Uterus (tissue), 3 donors: ENCODE measurements at regions not wholly inside any gene's neighbourhood (a gene's known extent, or its start where the extent isn't known, plus 50 kb on each side); places are given as distances from the start of the nearest gene placed in this dataset.

Source experiments
- DNase-seq, 2 donors: peaks; one replicate each; pipeline ENCODE4 v3.0.0-alpha.2; 2019 to 2020
- H3K27ac ChIP-seq, 2 donors: fragments of 200-600 bp; sonication (generic); 1 replicate in 1 of 2; 2 replicates in 1 of 2; pipeline ENCODE4 v1.5.1; 2016 to 2018
- H3K27me3 ChIP-seq, 2 donors: fragments of 200-600 bp; sonication (generic); one replicate each; pipeline ENCODE4 v1.5.1; 2018 to 2019; ENCODE audit warnings: control low read depth in 1 of 2
- H3K36me3 ChIP-seq, 2 donors: fragments of 200-600 bp; sonication (generic); one replicate each; pipeline ENCODE4 v1.5.1; 2019; ENCODE audit warnings: control low read depth in 1 of 2
- H3K4me1 ChIP-seq, 2 donors: fragments of 200-600 bp; sonication (generic); one replicate each; pipeline ENCODE4 v1.5.1; 2018 to 2019; ENCODE audit warnings: control low read depth in 1 of 2
- H3K4me3 ChIP-seq, 2 donors: fragments of 200-600 bp; sonication (generic); 1 replicate in 1 of 2; 2 replicates in 1 of 2; pipeline ENCODE4 v1.5.1; 2018 to 2019; ENCODE audit warnings: mild to moderate bottlenecking in 1 of 2
- H3K9me3 ChIP-seq, 2 donors: fragments of 200-600 bp; sonication (generic); one replicate each; pipeline ENCODE4 v1.5.1; 2019; ENCODE audit warnings: control low read depth in 1 of 2
- CTCF ChIP-seq, 4 experiments: fragments of 200-600 bp in 2 of 4; fragments of 450-650 bp in 2 of 4; sonication (generic) in 2 of 4; IDR thresholded peaks; one replicate each; pipeline ENCODE4 v1.5.1; 2016 to 2019; ENCODE audit warnings: antibody characterized with exemption in 4 of 4, mild to moderate bottlenecking in 2 of 4, moderate library complexity in 1 of 4
- POLR2A ChIP-seq, 2 donors: fragments of 450-650 bp; IDR thresholded peaks; one replicate each; pipeline ENCODE4 v1.6.1; 2016; ENCODE audit warnings: antibody characterized with exemption in 2 of 2, mild to moderate bottlenecking in 1 of 2, moderate library complexity in 1 of 2
- intact Hi-C: fragments of 100-400 bp; cut with DNase I; formaldehyde crosslinking; loops from one replicate; pipeline ENCODE4 v1.15.1; 2023; ENCODE audit warnings: low total_unique reads
- donor health status: DM: yes; HTN: yes; CAD: no.

GRCh38 chr4:170242471-170242870, 152.7 kb upstream of the AADAT start:
- Histone ChIP-seq H3K4me3 (no peak overlapping the region), H3K9me3 (no peaks in the 10 kb centered on the region), H3K27ac (no peak overlapping the region), H3K27me3 (no peaks in the 10 kb centered on the region), H3K4me1 (no peaks in the 10 kb centered on the region), H3K36me3 (no peaks in the 10 kb centered on the region)
- intact Hi-C loops, result no loop called here
- TF ChIP-seq CTCF (IDR thresholded peaks at IDR 0.05) (no peak), POLR2A (IDR thresholded peaks at IDR 0.05) (no peak)
- no peak for DNase-seq

- intact Hi-C loops, result no loop called here
- TF ChIP-seq POLR2A (IDR thresholded peaks at IDR 0.05) (no peak), CTCF (IDR thresholded peaks at IDR 0.05) (no peak)
- Histone ChIP-seq H3K27ac (no peak overlapping the region), H3K4me1 (no peaks in the 10 kb centered on the region), H3K9me3 (no peaks in the 10 kb centered on the region), H3K4me3 (no peak overlapping the region), H3K36me3 (no peaks in the 10 kb centered on the region), H3K27me3 (no peaks in the 10 kb centered on the region)
- DNase-seq, result no peak
Observed at GRCh38 chr4:170234800-170235199, 145.0 kb upstream of the AADAT start.

GRCh38 chr4:170231377-170231776, 141.6 kb upstream of the AADAT start:
- no peaks in the 10 kb centered on the region for H3K4me1 ChIP-seq
- TF ChIP-seq CTCF (IDR thresholded peaks at IDR 0.05) (no peak), POLR2A (IDR thresholded peaks at IDR 0.05) (no peak)
- intact Hi-C loops, result no loop called here

GRCh38 chr4:170230242-170230641, 140.5 kb upstream of the AADAT start:
- Histone ChIP-seq H3K4me3 (no peak overlapping the region), H3K9me3 (no peaks in the 10 kb centered on the region), H3K4me1 (no peaks in the 10 kb centered on the region), H3K27me3 (no peaks in the 10 kb centered on the region), H3K36me3 (no peaks in the 10 kb centered on the region), H3K27ac (no peak overlapping the region)
- intact Hi-C loops, result no loop called here
- DNase-seq, result no peak
- TF ChIP-seq POLR2A (IDR thresholded peaks at IDR 0.05), result no peak
- TF ChIP-seq CTCF (IDR thresholded peaks at IDR 0.05), result no peak

More at GRCh38 chr4:170231377-170231776, 141.6 kb upstream of the AADAT start:
- Histone ChIP-seq H3K4me3 (no peak overlapping the region), H3K9me3 (no peaks in the 10 kb centered on the region), H3K27ac (no peak overlapping the region), H3K27me3 (no peaks in the 10 kb centered on the region), H3K36me3 (no peaks in the 10 kb centered on the region)
- no peak for DNase-seq

GRCh38 chr4:170229006-170229405, 139.2 kb upstream of the AADAT start:
- H3K27me3 ChIP-seq, result no peaks in the 10 kb centered on the region
- no peaks in the 10 kb centered on the region for H3K36me3 ChIP-seq
- no peak overlapping the region for H3K27ac ChIP-seq
- no peaks in the 10 kb centered on the region for H3K9me3 ChIP-seq
- intact Hi-C loops, result no loop called here
- H3K4me3 ChIP-seq, result no peak overlapping the region
- no peak for DNase-seq
- TF ChIP-seq POLR2A (IDR thresholded peaks at IDR 0.05), result no peak
- no peak for TF ChIP-seq CTCF (IDR thresholded peaks at IDR 0.05)
- no peaks in the 10 kb centered on the region for H3K4me1 ChIP-seq
